HepG2 (cell line): ENCODE measurements at regions not wholly inside any gene's neighbourhood (a gene's known extent, or its start where the extent isn't known, plus 50 kb on each side); places are given as distances from the start of the nearest gene placed in this dataset.

Experiments used
- EP300 ChIP-seq, 3 experiments: sonication (generic) in 1 of 3; formaldehyde crosslinking in 1 of 3; IDR thresholded peaks; 2 replicates each; pipeline versions ENCODE4 v1.5.1 to v1.6.1; 2011 to 2020; ENCODE audit warnings: low read depth in 2 of 3, low read length in 2 of 3, borderline replicate concordance in 1 of 3, improper control_type of control experiment in 1 of 3, mild to moderate bottlenecking in 1 of 3, missing genetic modification reagents in 1 of 3, moderate library complexity in 1 of 3
- FLYWCH1 ChIP-seq: sonication (generic); formaldehyde crosslinking; IDR thresholded peaks from 2 replicates; pipeline ENCODE4 v1.8.1; 2023; ENCODE audit warnings: mild to moderate bottlenecking, missing genetic modification reagents
- MNT ChIP-seq: fragments of 450-650 bp; IDR thresholded peaks from 2 replicates; pipeline ENCODE4 v1.6.1; 2016
- NKX3-1 ChIP-seq: sonication (generic); formaldehyde crosslinking; IDR thresholded peaks from 2 replicates; pipeline ENCODE4 v1.5.0; 2020; ENCODE audit warnings: missing genetic modification reagents
- PHF5A ChIP-seq: IDR thresholded peaks from one replicate; pipeline ENCODE4 v1.6.1; 2018; ENCODE audit warnings: low read depth, missing genetic modification reagents; ENCODE audit not compliant: unreplicated experiment
- PRDM4 ChIP-seq: sonication (generic); formaldehyde crosslinking; IDR thresholded peaks from 2 replicates; pipeline ENCODE4 v1.9.0; 2021; ENCODE audit warnings: missing genetic modification reagents, borderline replicate concordance
- RAD21 ChIP-seq: fragments of 450-650 bp; formaldehyde crosslinking; IDR thresholded peaks from 2 replicates; pipeline ENCODE4 v1.5.0; 2020; ENCODE audit warnings: mild to moderate bottlenecking
- RERE ChIP-seq: IDR thresholded peaks from 2 replicates; pipeline ENCODE4 v1.6.1; 2016; ENCODE audit warnings: low read depth, missing genetic modification reagents, missing compliant biosample characterization
- SNRNP70 ChIP-seq: fragments of 200-400 bp; formaldehyde crosslinking; IDR thresholded peaks from 2 replicates; pipeline ENCODE4 v1.6.1; 2017; ENCODE audit warnings: mild to moderate bottlenecking, low read depth, low read length, moderate library complexity
- TBL1XR1 ChIP-seq: fragments of 150-350 bp; IDR thresholded peaks from 2 replicates; pipeline ENCODE4 v1.6.1; 2014; ENCODE audit warnings: borderline replicate concordance, low read length; ENCODE audit not compliant: partially characterized antibody
- TBX3 ChIP-seq: fragments of 450-650 bp; IDR thresholded peaks from 2 replicates; pipeline ENCODE4 v1.6.1; 2017; ENCODE audit warnings: antibody characterized with exemption, mild to moderate bottlenecking, inconsistent platforms, borderline replicate concordance
- THRA ChIP-seq: sonication (generic); formaldehyde crosslinking; IDR thresholded peaks from 2 replicates; pipeline ENCODE4 v1.4.0; 2020; ENCODE audit warnings: missing genetic modification reagents, borderline replicate concordance
- XBP1 ChIP-seq: sonication (generic); formaldehyde crosslinking; IDR thresholded peaks from 2 replicates; pipeline ENCODE4 v1.5.0; 2020; ENCODE audit warnings: missing genetic modification reagents
- ZNF232 ChIP-seq: sonication (generic); formaldehyde crosslinking; IDR thresholded peaks from 2 replicates; pipeline ENCODE4 v1.4.0; 2020; ENCODE audit warnings: missing genetic modification reagents, borderline replicate concordance
- ZNF740 ChIP-seq: sonication (generic); formaldehyde crosslinking; IDR thresholded peaks from 2 replicates; pipeline ENCODE4 v1.4.0; 2020; ENCODE audit warnings: missing genetic modification reagents
- ZZZ3 ChIP-seq: sonication (generic); formaldehyde crosslinking; IDR thresholded peaks from 2 replicates; pipeline ENCODE4 v1.4.0; 2020; ENCODE audit warnings: missing genetic modification reagents, mild to moderate bottlenecking, borderline replicate concordance

GRCh38 chr1:244970744-244971551 lies 106.6 kb upstream of the HNRNPU start (continued):
- TF ChIP-seq RERE (CRISPR knock-in tag): no peak; the same call in 1 of the 2 replicates
- no peak for TF ChIP-seq PHF5A (CRISPR knock-in tag)
- no peak; a peak in 2 of 4 replicates for TF ChIP-seq EP300 (IDR thresholded peaks at IDR 0.05; ENCODE audit: low read depth in 2 of 2, low read length in 2 of 2)
- 0 out of 2 replicates have a peak, but pooled peaks have one; percentile 30 for TF ChIP-seq EP300 (CRISPR knock-in tag; IDR thresholded peaks at IDR 0.05; ENCODE audit: borderline replicate concordance)
- TF ChIP-seq FLYWCH1: no peak
- TF ChIP-seq TBX3: no peak
- peak; percentile 74 for TF ChIP-seq ZNF740 (CRISPR knock-in tag)
- no peak for TF ChIP-seq PRDM4 (CRISPR knock-in tag)
- TF ChIP-seq NKX3-1: peak; percentile 9; the same call in 1 of the 2 replicates
- peak; percentile 73 for TF ChIP-seq RAD21
- TF ChIP-seq TBL1XR1: no peak
- TF ChIP-seq SNRNP70: no peak
- TF ChIP-seq MNT: no peak
- no peak for TF ChIP-seq ZNF232 (CRISPR knock-in tag)
- no peak; the same call in 1 of the 2 replicates for TF ChIP-seq THRA (CRISPR knock-in tag)
- TF ChIP-seq XBP1 (CRISPR knock-in tag): no peak
- 0 out of 2 replicates have a peak, but pooled peaks have one; percentile 38 for TF ChIP-seq ZZZ3 (CRISPR knock-in tag)
